Loucy (cell line): ENCODE measurements at regions not wholly inside any gene's neighbourhood (a gene's known extent, or its start where the extent isn't known, plus 50 kb on each side); places are given as distances from the start of the nearest gene placed in this dataset.

ENCODE experiments used
- CTCF ChIP-seq: fragments of 200-600 bp; sonication (generic); conservative IDR thresholded peaks from 2 replicates; pipeline ENCODE4 v1.5.1; 2014; ENCODE audit warnings: mild to moderate bottlenecking, antibody characterized with exemption, low read length
- EZH2phosphoT487 ChIP-seq: fragments of 200-600 bp; IDR thresholded peaks from 2 replicates; pipeline ENCODE4 v1.6.1; 2018; ENCODE audit warnings: antibody characterized with exemption, mild to moderate bottlenecking, moderate library complexity, borderline replicate concordance

- TF ChIP-seq CTCF, result no peak
- TF ChIP-seq EZH2phosphoT487, result no peak
Observed at GRCh38 chr17:73956169-73956568, 247.3 kb upstream of the RPL38 start.
